HS-27A (cell line): ENCODE measurements at regions not wholly inside any gene's neighbourhood (a gene's known extent, or its start where the extent isn't known, plus 50 kb on each side); places are given as distances from the start of the nearest gene placed in this dataset.
A peak's percentile ranks its signal among the peaks of the same experiment; 100 is the strongest.
"Not testable (repeated sequence)": the region's sequence is repeated elsewhere in the genome, so short reads cannot be mapped to it uniquely, and the experiment has no call there.

Experiments used
- DNase-seq: peaks from one replicate; pipeline ENCODE4 v3.0.0-alpha.2; 2012; ENCODE audit warnings: low read depth, missing footprints

GRCh38 chr3:20726786-20727185 is 540.8 kb upstream of the SGO1 start:
- no peak for DNase-seq

GRCh38 chr3:20724241-20724640 is 538.2 kb upstream of the SGO1 start:
- no peak for DNase-seq

- not testable (repeated sequence) for DNase-seq
These were observed 530.4 kb upstream of the SGO1 start for GRCh38 chr3:20716425-20716824.

GRCh38 chr3:20701641-20702040 is 515.6 kb upstream of the SGO1 start:
- no peak for DNase-seq

GRCh38 chr3:20700714-20701113 is 514.7 kb upstream of the SGO1 start:
- no peak for DNase-seq

- no peak for DNase-seq
These were observed 512.9 kb upstream of the SGO1 start for GRCh38 chr3:20698896-20699295.

- no peak for DNase-seq
These were observed 510.6 kb upstream of the SGO1 start for GRCh38 chr3:20696388-20697150.

- no peak for DNase-seq
These were observed 506.7 kb upstream of the SGO1 start for GRCh38 chr3:20692675-20693074.

GRCh38 chr3:20683910-20684309 is 497.9 kb upstream of the SGO1 start:
- no peak for DNase-seq

- peak; percentile 86 for DNase-seq
These were observed 496.6 kb upstream of the SGO1 start for GRCh38 chr3:20682573-20682972.

- DNase-seq = no peak
These were observed 495.1 kb upstream of the SGO1 start for GRCh38 chr3:20680990-20681628.

- DNase-seq = no peak
These were observed 487.9 kb upstream of the SGO1 start for GRCh38 chr3:20673866-20674265.

- DNase-seq = no peak
These were observed 483.7 kb upstream of the SGO1 start for GRCh38 chr3:20669675-20670074.

GRCh38 chr3:20669184-20669583 is 483.2 kb upstream of the SGO1 start:
- DNase-seq = no peak

GRCh38 chr3:20668411-20668810 is 482.4 kb upstream of the SGO1 start:
- DNase-seq = no peak

- no peak for DNase-seq
These were observed 480.1 kb upstream of the SGO1 start for GRCh38 chr3:20666091-20666490.

GRCh38 chr3:20658491-20658890 is 472.5 kb upstream of the SGO1 start:
- DNase-seq = no peak

GRCh38 chr3:20657560-20657959 is 471.6 kb upstream of the SGO1 start:
- no peak for DNase-seq

- DNase-seq = no peak
These were observed 466.4 kb upstream of the SGO1 start for GRCh38 chr3:20652231-20652986.

GRCh38 chr3:20648921-20649381 is 462.9 kb upstream of the SGO1 start:
- DNase-seq = no peak

GRCh38 chr3:20648294-20648693 is 462.3 kb upstream of the SGO1 start:
- DNase-seq = peak; percentile 59

GRCh38 chr3:20646425-20646824 is 460.4 kb upstream of the SGO1 start:
- DNase-seq = no peak

- DNase-seq = no peak
These were observed 459.3 kb upstream of the SGO1 start for GRCh38 chr3:20645340-20645739.
